Thymus (tissue), 11 donors: ENCODE measurements at regions not wholly inside any gene's neighbourhood (a gene's known extent, or its start where the extent isn't known, plus 50 kb on each side); places are given as distances from the start of the nearest gene placed in this dataset.
"Not testable (repeated sequence)": the region's sequence is repeated elsewhere in the genome, so short reads cannot be mapped to it uniquely, and the experiment has no call there.

ENCODE experiments used
- DNase-seq, 9 donors: peaks; one replicate each; pipeline ENCODE4 v3.0.0-alpha.2; 2013; ENCODE audit warnings: low spot score in 9 of 9, low read depth in 6 of 9, missing footprints in 1 of 9
- H3K27ac ChIP-seq, 2 donors: one replicate each; pipeline ENCODE4 v1.5.1; 2013; ENCODE audit warnings: control low read depth in 1 of 2, low read depth in 1 of 2, low read length in 1 of 2, mild to moderate bottlenecking in 1 of 2, moderate library complexity in 1 of 2
- H3K27me3 ChIP-seq, 2 donors: one replicate each; pipeline ENCODE4 v1.5.1; 2013; ENCODE audit warnings: low read length in 1 of 2; ENCODE audit not compliant: control insufficient read depth in 2 of 2, insufficient read depth in 1 of 2
- H3K36me3 ChIP-seq, 2 donors: one replicate each; pipeline ENCODE4 v1.5.1; 2013; ENCODE audit warnings: low read length in 1 of 2, mild to moderate bottlenecking in 1 of 2, moderate library complexity in 1 of 2; ENCODE audit not compliant: control insufficient read depth in 2 of 2, insufficient read depth in 2 of 2
- H3K4me1 ChIP-seq, 2 donors: one replicate each; pipeline ENCODE4 v1.5.1; 2013; ENCODE audit warnings: low read length in 2 of 2; ENCODE audit not compliant: control insufficient read depth in 2 of 2, insufficient read depth in 2 of 2
- H3K4me3 ChIP-seq, 2 donors: one replicate each; pipeline ENCODE4 v1.5.1; 2013; ENCODE audit warnings: low read length in 2 of 2, control low read depth in 1 of 2, mild to moderate bottlenecking in 1 of 2
- H3K9me3 ChIP-seq, 2 donors: one replicate each; pipeline ENCODE4 v1.5.1; 2013; ENCODE audit warnings: low read length in 1 of 2, mild to moderate bottlenecking in 1 of 2; ENCODE audit not compliant: control insufficient read depth in 2 of 2, insufficient read depth in 1 of 2
- WGBS: extraction: QIAGEN DNeasy Blood & Tissue Kit; methylation state at CpG from one replicate; pipeline ENCODE4 v1.1.7; 2013; 5-methylcytosine and 5-hydroxymethylcytosine counted together
- donor health status: healthy.

GRCh38 chrX:139475432-139475831, 55.1 kb upstream of the F9 start:
- Histone ChIP-seq H3K27me3 (no peaks in the 10 kb centered on the region), H3K9me3 (no peaks in the 10 kb centered on the region), H3K27ac (no peak overlapping the region), H3K4me3 (no peak overlapping the region), H3K4me1 (no peaks in the 10 kb centered on the region), H3K36me3 (no peaks in the 10 kb centered on the region)
- 53% methylated on average over 3 of the region's 3 CpGs for WGBS
- no peak for DNase-seq

GRCh38 chrX:139461945-139462344, 68.6 kb upstream of the F9 start:
- H3K36me3 ChIP-seq, H3K27ac ChIP-seq, H3K4me3 ChIP-seq, H3K27me3 ChIP-seq, H3K4me1 ChIP-seq, H3K9me3 ChIP-seq, DNase-seq: not testable (repeated sequence)
- WGBS = 91% methylated on average over 1 of the region's 1 CpG

GRCh38 chrX:139454743-139455142, 75.8 kb upstream of the F9 start:
- H3K27ac ChIP-seq = no peak overlapping the region
- H3K4me3 ChIP-seq = no peak overlapping the region
- H3K9me3 ChIP-seq = no peaks in the 10 kb centered on the region
- no peaks in the 10 kb centered on the region for H3K4me1 ChIP-seq
- H3K27me3 ChIP-seq = no peaks in the 10 kb centered on the region
- H3K36me3 ChIP-seq = no peaks in the 10 kb centered on the region
- 81% methylated on average over 1 of the region's 1 CpG for WGBS
- no peak for DNase-seq

- DNase-seq = no peak
- Histone ChIP-seq H3K27ac (no peak overlapping the region), H3K36me3 (no peaks in the 10 kb centered on the region), H3K9me3 (no peaks in the 10 kb centered on the region), H3K4me3 (no peak overlapping the region), H3K27me3 (no peaks in the 10 kb centered on the region), H3K4me1 (no peaks in the 10 kb centered on the region)
- 79% methylated on average over 2 of the region's 2 CpGs for WGBS
Measured at GRCh38 chrX:139448996-139449395, 81.5 kb upstream of the F9 start.

GRCh38 chrX:139446832-139447231, 83.7 kb upstream of the F9 start:
- Histone ChIP-seq H3K4me3 (no peak overlapping the region), H3K27me3 (no peaks in the 10 kb centered on the region), H3K4me1 (no peaks in the 10 kb centered on the region), H3K36me3 (no peaks in the 10 kb centered on the region), H3K9me3 (peaks cover 0 to 8% of the 10 kb centered on the region in 2 donors), H3K27ac (no peak overlapping the region)
- WGBS = 99% methylated on average over 40 of the region's 40 CpGs
- no peak for DNase-seq

GRCh38 chrX:139429913-139430312, 100.6 kb upstream of the F9 start:
- Histone ChIP-seq H3K27ac (no peak overlapping the region), H3K9me3 (no peaks in the 10 kb centered on the region), H3K36me3 (no peaks in the 10 kb centered on the region), H3K4me1 (no peaks in the 10 kb centered on the region), H3K4me3 (no peak overlapping the region), H3K27me3 (no peaks in the 10 kb centered on the region)
- DNase-seq = no peak
- 26% methylated on average over 2 of the region's 2 CpGs for WGBS

GRCh38 chrX:139423186-139423585, 107.4 kb upstream of the F9 start:
- Histone ChIP-seq H3K36me3 (no peaks in the 10 kb centered on the region), H3K4me3 (no peak overlapping the region), H3K27me3 (no peaks in the 10 kb centered on the region), H3K4me1 (no peaks in the 10 kb centered on the region), H3K9me3 (no peaks in the 10 kb centered on the region), H3K27ac (no peak overlapping the region)
- DNase-seq = no peak
- WGBS = 65% methylated on average over 3 of the region's 3 CpGs

GRCh38 chrX:139398258-139398657, 132.3 kb upstream of the F9 start:
- not testable (repeated sequence) for H3K4me1 ChIP-seq, H3K4me3 ChIP-seq, H3K27ac ChIP-seq, H3K9me3 ChIP-seq, DNase-seq, H3K27me3 ChIP-seq, H3K36me3 ChIP-seq
- WGBS = 96% methylated on average over 2 of the region's 2 CpGs

GRCh38 chrX:139388254-139388653, 142.3 kb upstream of the F9 start:
- Histone ChIP-seq H3K27me3 (no peaks in the 10 kb centered on the region), H3K36me3 (no peaks in the 10 kb centered on the region), H3K4me1 (no peaks in the 10 kb centered on the region), H3K4me3 (no peak overlapping the region), H3K27ac (no peak overlapping the region), H3K9me3 (no peaks in the 10 kb centered on the region)
- DNase-seq = no peak
- 89% methylated on average over 3 of the region's 3 CpGs for WGBS

- Histone ChIP-seq H3K27ac (no peak overlapping the region), H3K27me3 (no peaks in the 10 kb centered on the region), H3K4me3 (no peak overlapping the region), H3K9me3 (peaks cover 0 to 6% of the 10 kb centered on the region in 2 donors), H3K36me3 (no peaks in the 10 kb centered on the region), H3K4me1 (no peaks in the 10 kb centered on the region)
- 99% methylated on average over 14 of the region's 14 CpGs for WGBS
- no peak for DNase-seq
Measured at GRCh38 chrX:139382529-139382928, 148.0 kb upstream of the F9 start.
